ENCODE measurements at regions not wholly inside any gene's neighbourhood (a gene's known extent, or its start where the extent isn't known, plus 50 kb on each side); places are given as distances from the start of the nearest gene placed in this dataset.
A peak's percentile ranks its signal among the peaks of the same experiment; 100 is the strongest.

DNA sequence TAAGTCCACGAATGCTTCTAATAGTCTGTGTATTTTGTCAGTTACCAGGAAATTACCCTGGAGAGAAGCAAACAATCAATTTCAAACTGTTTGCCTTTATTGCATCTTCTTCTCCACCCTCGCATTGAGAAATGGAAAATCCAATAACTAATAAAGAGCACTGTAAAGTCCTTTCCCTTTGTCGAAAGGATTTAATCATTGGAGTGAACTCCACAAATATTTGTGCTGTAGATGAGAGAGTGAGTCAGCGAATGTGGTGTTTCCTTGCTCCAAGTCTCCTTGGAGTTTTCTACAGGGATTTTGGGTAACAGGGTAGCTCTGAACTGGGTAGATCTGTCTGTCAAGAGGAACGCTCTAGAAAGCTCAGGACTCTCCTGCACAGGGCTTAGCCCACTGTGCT is 240.2 kb downstream of the KCNS3 start:
- Histone ChIP-seq H3K4me2 (ENCODE audit: extremely low read depth, insufficient read depth, low read length) (no peak overlapping the region), H3K4me1 (ENCODE audit: control insufficient read depth, extremely low read depth, insufficient read depth, low read length) (peaks cover 8% of the 10 kb centered on the region), H3K36me3 (ENCODE audit: control insufficient read depth, insufficient read depth, low read length) (no peaks in the 10 kb centered on the region), H2AFZ (ENCODE audit: low read length) (no peak overlapping the region), H4K20me1 (ENCODE audit: control insufficient read depth, extremely low read depth, insufficient read depth, low read length) (no peaks in the 10 kb centered on the region), H3K9ac (ENCODE audit: insufficient read depth, low read length) (no peak overlapping the region), H3K4me3 (replicated peaks in 1 of 4; ENCODE audit: control extremely low read depth in 1 of 4, insufficient read depth in 1 of 4, low read depth in 3 of 4, low read length in 4 of 4) (no peak overlapping the region), H3K27me3 (ENCODE audit: control insufficient read depth, insufficient read depth, low read length) (no peaks in the 10 kb centered on the region), H3K9me3 (ENCODE audit: control insufficient read depth, insufficient read depth, low read depth, low read length) (no peaks in the 10 kb centered on the region), H3K79me2 (ENCODE audit: control insufficient read depth, insufficient read depth, low read length) (no peaks in the 10 kb centered on the region), H3K27ac (ENCODE audit: insufficient read depth, low read length) (no peak overlapping the region)
- TF ChIP-seq, protein P1, sequence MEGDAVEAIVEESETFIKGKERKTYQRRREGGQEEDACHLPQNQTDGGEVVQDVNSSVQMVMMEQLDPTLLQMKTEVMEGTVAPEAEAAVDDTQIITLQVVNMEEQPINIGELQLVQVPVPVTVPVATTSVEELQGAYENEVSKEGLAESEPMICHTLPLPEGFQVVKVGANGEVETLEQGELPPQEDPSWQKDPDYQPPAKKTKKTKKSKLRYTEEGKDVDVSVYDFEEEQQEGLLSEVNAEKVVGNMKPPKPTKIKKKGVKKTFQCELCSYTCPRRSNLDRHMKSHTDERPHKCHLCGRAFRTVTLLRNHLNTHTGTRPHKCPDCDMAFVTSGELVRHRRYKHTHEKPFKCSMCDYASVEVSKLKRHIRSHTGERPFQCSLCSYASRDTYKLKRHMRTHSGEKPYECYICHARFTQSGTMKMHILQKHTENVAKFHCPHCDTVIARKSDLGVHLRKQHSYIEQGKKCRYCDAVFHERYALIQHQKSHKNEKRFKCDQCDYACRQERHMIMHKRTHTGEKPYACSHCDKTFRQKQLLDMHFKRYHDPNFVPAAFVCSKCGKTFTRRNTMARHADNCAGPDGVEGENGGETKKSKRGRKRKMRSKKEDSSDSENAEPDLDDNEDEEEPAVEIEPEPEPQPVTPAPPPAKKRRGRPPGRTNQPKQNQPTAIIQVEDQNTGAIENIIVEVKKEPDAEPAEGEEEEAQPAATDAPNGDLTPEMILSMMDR (conservative IDR thresholded peaks at IDR 0.05 in 1 of 2, IDR thresholded peaks at IDR 0.05 in 1 of 2; ENCODE audit: low read depth in 1 of 2, low read length in 2 of 2), result no peak
- TF ChIP-seq EZH2 (IDR thresholded peaks at IDR 0.05; ENCODE audit: low read length, missing control alignments), result no peak
- DNase-seq (ENCODE audit: low read depth in 2 of 2), result peak; percentile 39 to 71

DNA sequence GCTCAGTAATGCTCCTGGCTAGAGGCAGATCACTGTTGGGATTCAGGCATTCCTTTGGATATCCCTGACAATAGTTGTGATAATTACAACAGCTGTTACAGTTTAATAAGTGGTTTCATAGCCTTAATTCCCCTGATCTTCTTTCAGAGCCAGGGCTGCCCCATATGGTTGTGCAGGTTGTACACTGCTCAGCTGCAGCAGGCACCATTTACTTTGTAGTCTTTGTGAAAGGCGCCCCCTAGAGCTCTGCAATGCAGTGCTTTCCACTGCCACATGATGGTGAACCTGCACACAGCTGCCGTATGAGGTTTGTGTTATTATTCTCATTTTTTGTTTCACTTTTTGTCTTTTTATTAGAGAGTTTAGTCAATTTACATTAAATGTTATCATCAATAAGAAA is 239.1 kb downstream of the KCNS3 start:
- H3K9me3 ChIP-seq (ENCODE audit: control insufficient read depth, insufficient read depth, low read depth, low read length), result no peaks in the 10 kb centered on the region
- peak; percentile 34 to 61 for DNase-seq (ENCODE audit: low read depth in 2 of 2)

DNA sequence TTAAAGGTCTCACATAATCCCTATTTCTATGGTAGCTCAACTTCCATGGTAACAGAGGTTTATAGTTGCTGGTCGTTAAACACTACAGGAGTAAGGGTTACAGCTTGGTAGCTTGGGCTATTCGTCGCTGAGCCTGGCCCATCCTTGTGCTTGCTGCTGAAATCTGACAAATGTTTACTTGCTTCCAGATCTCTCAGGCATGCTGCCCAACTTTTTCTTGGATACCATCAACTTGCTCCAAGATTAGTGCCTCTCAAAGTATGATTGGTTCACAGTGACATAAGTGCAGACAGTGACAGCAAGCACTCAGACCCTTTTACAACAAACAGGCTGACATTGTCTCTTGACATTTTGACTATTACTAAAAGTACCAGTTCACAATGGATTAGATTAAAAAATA is 231.8 kb downstream of the KCNS3 start:
- no peak overlapping the region for H3K27ac ChIP-seq (ENCODE audit: insufficient read depth, low read length)
- H3K27me3 ChIP-seq (ENCODE audit: control insufficient read depth, insufficient read depth, low read length), result no peaks in the 10 kb centered on the region
- no peaks in the 10 kb centered on the region for H3K79me2 ChIP-seq (ENCODE audit: control insufficient read depth, insufficient read depth, low read length)
- no peak for DNase-seq (ENCODE audit: low read depth in 2 of 2)
- H3K36me3 ChIP-seq (ENCODE audit: control insufficient read depth, insufficient read depth, low read length), result no peaks in the 10 kb centered on the region
- H3K4me2 ChIP-seq (ENCODE audit: extremely low read depth, insufficient read depth, low read length), result no peak overlapping the region
- H3K4me3 ChIP-seq (replicated peaks in 1 of 4; ENCODE audit: control extremely low read depth in 1 of 4, insufficient read depth in 1 of 4, low read depth in 3 of 4, low read length in 4 of 4), result no peak overlapping the region
- H4K20me1 ChIP-seq (ENCODE audit: control insufficient read depth, extremely low read depth, insufficient read depth, low read length), result no peaks in the 10 kb centered on the region
- no peak overlapping the region for H2AFZ ChIP-seq (ENCODE audit: low read length)
- TF ChIP-seq, protein P1 (conservative IDR thresholded peaks at IDR 0.05 in 1 of 2, IDR thresholded peaks at IDR 0.05 in 1 of 2; ENCODE audit: low read depth in 1 of 2, low read length in 2 of 2), result no peak
- TF ChIP-seq EZH2 (IDR thresholded peaks at IDR 0.05; ENCODE audit: low read length, missing control alignments), result no peak
- H3K9ac ChIP-seq (ENCODE audit: insufficient read depth, low read length), result no peak overlapping the region
- H3K4me1 ChIP-seq (ENCODE audit: control insufficient read depth, extremely low read depth, insufficient read depth, low read length), result no peaks in the 10 kb centered on the region
- H3K9me3 ChIP-seq (ENCODE audit: control insufficient read depth, insufficient read depth, low read depth, low read length), result no peaks in the 10 kb centered on the region

More for the DNA sequence above, 239.1 kb downstream of the KCNS3 start:
- H3K4me2 ChIP-seq (ENCODE audit: extremely low read depth, insufficient read depth, low read length), result no peak overlapping the region
- H4K20me1 ChIP-seq (ENCODE audit: control insufficient read depth, extremely low read depth, insufficient read depth, low read length), result no peaks in the 10 kb centered on the region
- H3K79me2 ChIP-seq (ENCODE audit: control insufficient read depth, insufficient read depth, low read length), result no peaks in the 10 kb centered on the region
- H3K27ac ChIP-seq (ENCODE audit: insufficient read depth, low read length), result no peak overlapping the region
- H3K9ac ChIP-seq (ENCODE audit: insufficient read depth, low read length), result no peak overlapping the region
- H2AFZ ChIP-seq (ENCODE audit: low read length), result no peak overlapping the region
- H3K4me1 ChIP-seq (ENCODE audit: control insufficient read depth, extremely low read depth, insufficient read depth, low read length), result peaks cover 8% of the 10 kb centered on the region
- no peaks in the 10 kb centered on the region for H3K36me3 ChIP-seq (ENCODE audit: control insufficient read depth, insufficient read depth, low read length)
- H3K27me3 ChIP-seq (ENCODE audit: control insufficient read depth, insufficient read depth, low read length), result no peaks in the 10 kb centered on the region
- no peak for TF ChIP-seq EZH2 (IDR thresholded peaks at IDR 0.05; ENCODE audit: low read length, missing control alignments)
- TF ChIP-seq, protein P1 (conservative IDR thresholded peaks at IDR 0.05 in 1 of 2, IDR thresholded peaks at IDR 0.05 in 1 of 2; ENCODE audit: low read depth in 1 of 2, low read length in 2 of 2), result peak; percentile 52 to 83
- H3K4me3 ChIP-seq (replicated peaks in 1 of 4; ENCODE audit: control extremely low read depth in 1 of 4, insufficient read depth in 1 of 4, low read depth in 3 of 4, low read length in 4 of 4), result no peak overlapping the region

Measured in fibroblast of lung (primary cell).